ENCODE measurements at regions not wholly inside any gene's neighbourhood (a gene's known extent, or its start where the extent isn't known, plus 50 kb on each side); places are given as distances from the start of the nearest gene placed in this dataset.
"Not testable (repeated sequence)": the region's sequence is repeated elsewhere in the genome, so short reads cannot be mapped to it uniquely, and the experiment has no call there.

DNA sequence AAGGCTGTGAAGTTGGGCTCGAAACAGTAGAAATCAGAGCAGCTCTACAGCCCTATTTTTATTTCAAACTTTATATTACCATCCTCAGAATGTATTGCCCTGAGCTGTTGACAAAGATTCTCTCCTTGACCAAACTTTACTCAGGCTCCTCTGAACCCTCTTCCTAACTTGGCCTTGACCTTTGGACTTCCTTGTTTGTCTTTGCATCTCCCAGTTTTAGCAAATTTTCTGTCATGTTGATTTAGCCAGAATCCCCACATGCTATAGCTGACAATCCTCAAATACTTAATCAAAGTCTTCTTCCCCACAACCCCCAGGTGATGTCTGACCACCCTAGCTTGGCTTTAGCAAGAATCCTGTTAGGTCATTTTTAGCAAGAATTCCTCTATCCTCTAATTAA is 87.4 kb upstream of the GRIN2A start (continued):
- TF ChIP-seq, protein P1, sequence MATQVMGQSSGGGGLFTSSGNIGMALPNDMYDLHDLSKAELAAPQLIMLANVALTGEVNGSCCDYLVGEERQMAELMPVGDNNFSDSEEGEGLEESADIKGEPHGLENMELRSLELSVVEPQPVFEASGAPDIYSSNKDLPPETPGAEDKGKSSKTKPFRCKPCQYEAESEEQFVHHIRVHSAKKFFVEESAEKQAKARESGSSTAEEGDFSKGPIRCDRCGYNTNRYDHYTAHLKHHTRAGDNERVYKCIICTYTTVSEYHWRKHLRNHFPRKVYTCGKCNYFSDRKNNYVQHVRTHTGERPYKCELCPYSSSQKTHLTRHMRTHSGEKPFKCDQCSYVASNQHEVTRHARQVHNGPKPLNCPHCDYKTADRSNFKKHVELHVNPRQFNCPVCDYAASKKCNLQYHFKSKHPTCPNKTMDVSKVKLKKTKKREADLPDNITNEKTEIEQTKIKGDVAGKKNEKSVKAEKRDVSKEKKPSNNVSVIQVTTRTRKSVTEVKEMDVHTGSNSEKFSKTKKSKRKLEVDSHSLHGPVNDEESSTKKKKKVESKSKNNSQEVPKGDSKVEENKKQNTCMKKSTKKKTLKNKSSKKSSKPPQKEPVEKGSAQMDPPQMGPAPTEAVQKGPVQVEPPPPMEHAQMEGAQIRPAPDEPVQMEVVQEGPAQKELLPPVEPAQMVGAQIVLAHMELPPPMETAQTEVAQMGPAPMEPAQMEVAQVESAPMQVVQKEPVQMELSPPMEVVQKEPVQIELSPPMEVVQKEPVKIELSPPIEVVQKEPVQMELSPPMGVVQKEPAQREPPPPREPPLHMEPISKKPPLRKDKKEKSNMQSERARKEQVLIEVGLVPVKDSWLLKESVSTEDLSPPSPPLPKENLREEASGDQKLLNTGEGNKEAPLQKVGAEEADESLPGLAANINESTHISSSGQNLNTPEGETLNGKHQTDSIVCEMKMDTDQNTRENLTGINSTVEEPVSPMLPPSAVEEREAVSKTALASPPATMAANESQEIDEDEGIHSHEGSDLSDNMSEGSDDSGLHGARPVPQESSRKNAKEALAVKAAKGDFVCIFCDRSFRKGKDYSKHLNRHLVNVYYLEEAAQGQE (IDR thresholded peaks at IDR 0.05; ENCODE audit: borderline replicate concordance), result no peak
- TF ChIP-seq TAF1 (IDR thresholded peaks at IDR 0.05; ENCODE audit: low read depth), result no peak

DNA sequence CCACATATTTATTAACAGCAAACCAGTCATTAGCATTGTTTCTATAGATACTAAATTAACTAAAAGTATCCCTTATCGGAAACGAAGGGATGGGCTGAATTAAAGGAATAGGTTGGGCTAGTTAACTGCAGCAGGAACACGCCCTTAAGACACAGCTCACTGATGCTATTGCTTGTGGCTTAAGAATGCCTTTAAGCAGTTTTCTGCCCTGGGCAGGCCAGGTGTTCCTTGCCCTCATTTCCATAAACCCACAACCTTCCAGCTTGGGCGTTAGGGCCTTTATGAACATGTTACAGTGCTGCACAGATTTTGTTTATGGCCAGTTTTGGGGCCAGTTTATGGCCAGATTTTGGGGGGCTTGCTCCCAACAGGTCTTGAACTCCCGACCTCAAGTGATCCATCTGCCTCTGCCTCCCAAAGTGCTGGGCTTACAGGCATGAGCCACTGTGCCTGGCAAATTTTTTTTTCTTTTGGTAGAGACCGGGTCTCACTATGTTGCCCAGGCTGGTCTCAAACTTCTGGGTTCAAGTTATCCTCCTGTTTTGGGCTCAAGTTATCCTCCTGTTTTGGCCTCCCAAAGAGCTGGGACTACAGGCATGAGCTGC is 90.1 kb upstream of the GRIN2A start:
- not testable (repeated sequence) for H3K9ac ChIP-seq (ENCODE audit: low read length); H4K20me1 ChIP-seq (ENCODE audit: insufficient read depth)

DNA sequence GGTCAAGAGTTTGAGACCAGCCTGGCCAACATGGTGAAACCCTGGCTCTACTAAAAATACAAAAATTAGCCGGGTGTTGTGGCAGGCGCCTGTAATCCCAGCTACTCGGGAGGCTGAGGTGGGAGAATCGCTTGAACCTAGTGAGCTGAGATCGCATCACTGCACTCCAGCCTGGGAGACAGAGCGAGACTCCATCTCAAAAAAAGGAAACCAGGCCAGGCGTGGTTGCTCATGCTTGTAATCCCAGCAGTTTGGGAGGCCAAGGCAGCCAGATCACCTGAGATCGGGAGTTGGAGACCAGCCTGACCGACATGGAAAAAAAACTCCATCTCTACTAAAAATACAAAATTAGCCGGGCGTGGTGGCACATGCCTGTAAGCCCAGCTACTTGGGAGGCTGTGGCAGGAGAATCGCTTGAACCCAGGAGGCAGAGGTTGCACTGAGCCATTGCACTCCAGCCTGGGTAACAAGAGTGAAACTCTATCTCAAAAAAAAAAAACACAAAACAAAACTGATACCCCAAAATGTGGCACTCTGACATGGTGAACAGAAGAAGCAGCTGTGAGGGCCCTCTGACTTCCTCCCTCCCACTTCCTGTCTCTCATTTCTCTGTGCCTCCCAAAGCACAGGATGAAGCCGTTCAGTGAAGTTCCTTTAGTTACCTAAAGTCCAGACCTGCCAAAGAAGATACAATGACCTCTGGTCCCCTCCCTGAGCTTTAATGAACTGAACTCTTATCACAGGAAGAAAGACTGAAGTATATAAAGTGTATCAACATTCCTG is 93.2 kb upstream of the GRIN2A start:
- H4K20me1 ChIP-seq (ENCODE audit: insufficient read depth); H3F3A ChIP-seq (ENCODE audit: insufficient read depth, low read length, poor library complexity, severe bottlenecking); H3K27me3 ChIP-seq (ENCODE audit: insufficient read depth, low read depth, low read length); H3K9ac ChIP-seq (ENCODE audit: low read length); H3K4me2 ChIP-seq (ENCODE audit: low read length); H3K27ac ChIP-seq (ENCODE audit: low read length); H3K4me3 ChIP-seq (ENCODE audit: low read length); H3K36me3 ChIP-seq (ENCODE audit: insufficient read depth, low read length); H3K9me2 ChIP-seq (ENCODE audit: insufficient read depth, low read length); H3K9me3 ChIP-seq (ENCODE audit: low read length); H2AFZ ChIP-seq (ENCODE audit: low read depth, low read length); H3K79me2 ChIP-seq (replicated peaks; ENCODE audit: insufficient read depth, low read length): not testable (repeated sequence)

More for the DNA sequence above, 90.1 kb upstream of the GRIN2A start:
- not testable (repeated sequence) for H3K9me3 ChIP-seq (ENCODE audit: low read length); H3K4me2 ChIP-seq (ENCODE audit: low read length); H3K9me2 ChIP-seq (ENCODE audit: insufficient read depth, low read length); H3K79me2 ChIP-seq (replicated peaks; ENCODE audit: insufficient read depth, low read length); H3K4me3 ChIP-seq (ENCODE audit: low read length); H3K27me3 ChIP-seq (ENCODE audit: insufficient read depth, low read depth, low read length); H3K36me3 ChIP-seq (ENCODE audit: insufficient read depth, low read length); H3F3A ChIP-seq (ENCODE audit: insufficient read depth, low read length, poor library complexity, severe bottlenecking); H3K27ac ChIP-seq (ENCODE audit: low read length); H2AFZ ChIP-seq (ENCODE audit: low read depth, low read length)

DNA sequence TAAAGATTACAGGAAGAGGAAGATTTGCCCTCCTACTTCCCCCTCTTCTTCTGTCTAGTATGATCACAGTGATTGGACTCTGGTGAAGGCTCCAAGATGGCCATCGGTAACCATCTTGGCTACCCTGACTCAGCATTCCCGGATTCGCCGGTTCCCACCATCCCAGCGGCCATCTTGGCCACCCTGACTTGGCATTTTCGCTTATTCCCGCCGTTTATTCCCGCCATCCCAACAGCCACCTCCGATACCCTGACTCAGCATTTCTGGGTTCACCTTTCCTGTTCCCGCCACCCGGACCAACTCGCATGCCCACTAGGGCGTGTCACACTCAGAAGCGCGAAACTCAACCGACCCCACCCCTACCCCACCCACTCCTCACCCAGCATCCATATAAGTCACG is 95.4 kb upstream of the GRIN2A start:
- no peaks in the 10 kb centered on the region for H3K36me3 ChIP-seq (ENCODE audit: insufficient read depth, low read length)
- no peaks in the 10 kb centered on the region for H4K20me1 ChIP-seq (ENCODE audit: insufficient read depth)
- H3K27ac ChIP-seq (ENCODE audit: low read length), result no peak overlapping the region
- no peak overlapping the region for H3K4me2 ChIP-seq (ENCODE audit: low read length)
- no peaks in the 10 kb centered on the region for H3K79me2 ChIP-seq (replicated peaks; ENCODE audit: insufficient read depth, low read length)
- H3F3A ChIP-seq (ENCODE audit: insufficient read depth, low read length, poor library complexity, severe bottlenecking), result no peaks in the 10 kb centered on the region
- no peak overlapping the region for H2AFZ ChIP-seq (ENCODE audit: low read depth, low read length)
- H3K4me3 ChIP-seq (ENCODE audit: low read length), result no peak overlapping the region
- H3K9me2 ChIP-seq (ENCODE audit: insufficient read depth, low read length), result no peaks in the 10 kb centered on the region
- no peak overlapping the region for H3K9ac ChIP-seq (ENCODE audit: low read length)
- no peaks in the 10 kb centered on the region for H3K27me3 ChIP-seq (ENCODE audit: insufficient read depth, low read depth, low read length)
- TF ChIP-seq MXI1 (conservative IDR thresholded peaks at IDR 0.05; ENCODE audit: poor library complexity, severe bottlenecking), result no peak
- TF ChIP-seq POLR2AphosphoS5 (IDR thresholded peaks at IDR 0.05), result no peak
- no peak for TF ChIP-seq RAD21 (conservative IDR thresholded peaks at IDR 0.05)
- TF ChIP-seq SMC3 (conservative IDR thresholded peaks at IDR 0.05; ENCODE audit: poor library complexity), result no peak
- TF ChIP-seq, protein P1 (IDR thresholded peaks at IDR 0.05; ENCODE audit: borderline replicate concordance), result no peak
- TF ChIP-seq EP300 (conservative IDR thresholded peaks at IDR 0.05; ENCODE audit: poor library complexity, severe bottlenecking), result no peak
- TF ChIP-seq, protein P2, sequence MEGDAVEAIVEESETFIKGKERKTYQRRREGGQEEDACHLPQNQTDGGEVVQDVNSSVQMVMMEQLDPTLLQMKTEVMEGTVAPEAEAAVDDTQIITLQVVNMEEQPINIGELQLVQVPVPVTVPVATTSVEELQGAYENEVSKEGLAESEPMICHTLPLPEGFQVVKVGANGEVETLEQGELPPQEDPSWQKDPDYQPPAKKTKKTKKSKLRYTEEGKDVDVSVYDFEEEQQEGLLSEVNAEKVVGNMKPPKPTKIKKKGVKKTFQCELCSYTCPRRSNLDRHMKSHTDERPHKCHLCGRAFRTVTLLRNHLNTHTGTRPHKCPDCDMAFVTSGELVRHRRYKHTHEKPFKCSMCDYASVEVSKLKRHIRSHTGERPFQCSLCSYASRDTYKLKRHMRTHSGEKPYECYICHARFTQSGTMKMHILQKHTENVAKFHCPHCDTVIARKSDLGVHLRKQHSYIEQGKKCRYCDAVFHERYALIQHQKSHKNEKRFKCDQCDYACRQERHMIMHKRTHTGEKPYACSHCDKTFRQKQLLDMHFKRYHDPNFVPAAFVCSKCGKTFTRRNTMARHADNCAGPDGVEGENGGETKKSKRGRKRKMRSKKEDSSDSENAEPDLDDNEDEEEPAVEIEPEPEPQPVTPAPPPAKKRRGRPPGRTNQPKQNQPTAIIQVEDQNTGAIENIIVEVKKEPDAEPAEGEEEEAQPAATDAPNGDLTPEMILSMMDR (IDR thresholded peaks at IDR 0.05; ENCODE audit: poor library complexity, severe bottlenecking), result no peak
- no peak for TF ChIP-seq EZH2 (IDR thresholded peaks at IDR 0.05; ENCODE audit: borderline replicate concordance, insufficient read depth, low read length, poor library complexity, severe bottlenecking)
- no peak for TF ChIP-seq TAF1 (IDR thresholded peaks at IDR 0.05; ENCODE audit: low read depth)
- H3K9me3 ChIP-seq (ENCODE audit: low read length), result no peaks in the 10 kb centered on the region
